ENCODE measurements at regions not wholly inside any gene's neighbourhood (a gene's known extent, or its start where the extent isn't known, plus 50 kb on each side); places are given as distances from the start of the nearest gene placed in this dataset.

DNA sequence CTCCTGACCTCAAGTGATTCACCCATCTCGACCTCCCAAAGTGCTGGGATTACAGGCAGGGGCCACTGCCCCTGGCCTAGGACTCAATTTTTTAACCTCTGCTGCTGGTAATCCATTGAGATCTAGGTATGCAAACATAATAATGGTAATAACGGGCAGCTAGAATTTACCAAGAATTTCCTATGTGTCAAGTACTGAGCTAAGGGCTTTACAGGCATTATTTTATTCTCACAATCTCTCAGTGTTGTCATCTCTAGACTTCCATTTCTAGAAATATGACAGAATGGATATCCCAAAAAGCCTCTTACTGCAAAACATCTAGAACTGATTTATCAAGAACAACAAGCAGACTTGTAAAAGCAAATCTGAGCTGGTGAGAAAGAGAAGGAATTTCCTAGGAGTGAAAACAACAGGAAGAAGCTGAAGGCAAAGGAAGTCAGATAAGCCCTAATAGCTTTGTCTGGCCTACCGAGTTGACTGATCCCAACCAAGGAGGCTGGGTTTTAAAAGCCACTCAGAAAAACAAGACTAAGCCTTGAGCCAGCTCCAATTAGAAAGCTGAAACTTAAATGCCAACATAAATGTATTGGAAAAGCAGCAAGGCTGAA lies 70.6 kb downstream of the CCDC71L start:
- Histone ChIP-seq H3K27me3 (no peaks in the 10 kb centered on the region), H3K36me3 (ENCODE audit: low read depth, missing control alignments) (no peaks in the 10 kb centered on the region), H3K27ac (no peak overlapping the region), H3K4me1 (no peaks in the 10 kb centered on the region), H3K4me3 (no peak overlapping the region), H3K9me3 (no peaks in the 10 kb centered on the region)
- intact Hi-C loops (cut with DNase I; ENCODE audit: low total_unique reads), result no loop called here
- WGBS, 2 donors, result 53 to 71% methylated on average over 3 of the region's 3 CpGs
- no peak for DNase-seq
- no peak for TF ChIP-seq CTCF (IDR thresholded peaks at IDR 0.05)
- TF ChIP-seq POLR2A (IDR thresholded peaks at IDR 0.05), result no peak

DNA sequence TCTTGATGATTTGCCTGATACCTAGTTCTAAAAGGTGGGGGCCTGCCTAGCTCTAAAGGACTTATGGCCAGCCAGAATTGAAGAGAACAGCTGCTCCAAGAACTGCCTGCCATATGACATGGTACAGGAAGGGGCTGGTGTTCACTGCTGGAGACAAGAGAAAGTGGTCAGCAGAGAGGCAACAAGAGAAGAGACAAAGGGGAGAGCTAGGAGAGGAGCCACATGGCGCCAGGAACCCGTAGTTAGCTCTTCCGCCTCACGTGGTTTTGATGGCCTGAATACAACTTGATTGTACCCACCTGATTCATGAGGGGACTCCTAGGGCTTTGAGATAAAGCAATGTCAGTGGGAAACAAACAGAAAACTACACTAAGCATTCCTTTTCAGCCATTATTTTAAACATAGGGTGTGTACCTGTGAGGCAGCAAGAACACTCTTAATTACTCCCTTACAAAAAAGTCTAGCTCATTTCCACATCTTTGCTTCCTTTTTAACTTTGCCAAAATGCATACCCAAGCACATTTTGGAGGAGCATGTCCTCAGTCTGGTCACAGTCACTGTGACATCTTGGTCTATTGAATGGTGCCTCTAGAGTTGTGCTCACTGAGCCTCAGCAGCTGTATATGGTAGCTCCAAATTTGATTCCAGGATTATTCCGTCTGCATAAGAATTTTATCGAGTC lies 71.6 kb downstream of the CCDC71L start:
- no peaks in the 10 kb centered on the region for H3K4me1 ChIP-seq
- WGBS, 2 donors, result 79 to 93% methylated on average over 6 of the region's 6 CpGs
- no peaks in the 10 kb centered on the region for H3K9me3 ChIP-seq
- DNase-seq, result no peak
- no peaks in the 10 kb centered on the region for H3K27me3 ChIP-seq
- no peak overlapping the region for H3K4me3 ChIP-seq
- H3K36me3 ChIP-seq (ENCODE audit: low read depth, missing control alignments), result no peaks in the 10 kb centered on the region
- TF ChIP-seq CTCF (IDR thresholded peaks at IDR 0.05) (no peak), POLR2A (IDR thresholded peaks at IDR 0.05) (no peak)
- no peak overlapping the region for H3K27ac ChIP-seq
- intact Hi-C loops (cut with DNase I; ENCODE audit: low total_unique reads), result no loop called here

DNA sequence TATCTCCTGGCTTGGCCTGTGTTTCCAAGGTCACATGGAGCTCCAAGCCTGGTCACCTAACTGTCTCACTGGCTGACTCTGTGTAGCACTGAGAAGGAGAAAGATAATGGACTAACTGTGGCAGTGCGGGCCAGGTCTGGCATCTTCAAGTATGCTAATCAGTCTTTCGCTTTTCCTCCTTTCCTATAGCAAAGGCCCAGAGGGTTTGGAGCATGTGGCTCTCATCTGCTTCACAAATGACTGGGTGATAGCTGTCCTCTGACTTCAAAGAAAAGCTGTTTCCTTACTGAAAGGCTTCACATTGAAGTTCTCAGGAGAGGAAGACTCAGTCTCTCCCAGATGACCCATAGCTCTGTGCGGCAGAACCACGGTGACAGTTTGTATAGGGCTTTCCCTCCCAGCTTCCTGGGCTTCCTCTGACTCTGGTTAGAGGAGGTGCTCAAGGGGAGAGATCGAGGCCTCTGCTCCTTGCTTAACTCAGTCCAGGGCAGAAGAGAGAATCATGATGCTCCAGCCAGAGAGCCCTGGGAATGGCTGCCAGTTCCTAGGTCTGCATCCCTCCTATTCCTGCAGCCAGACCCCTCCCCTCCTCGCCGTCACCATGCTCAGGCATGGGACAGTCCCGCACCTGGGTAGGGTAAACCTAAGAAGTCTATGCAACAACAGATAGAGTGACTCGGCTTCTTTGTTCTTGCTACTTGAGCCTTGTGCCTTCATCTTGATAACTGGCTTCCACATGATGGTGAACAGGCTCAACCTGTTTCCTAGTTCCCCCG lies 72.3 kb downstream of the CCDC71L start:
- Histone ChIP-seq H3K4me1 (no peaks in the 10 kb centered on the region), H3K27me3 (no peaks in the 10 kb centered on the region), H3K4me3 (no peak overlapping the region), H3K9me3 (no peaks in the 10 kb centered on the region), H3K36me3 (ENCODE audit: low read depth, missing control alignments) (no peaks in the 10 kb centered on the region), H3K27ac (no peak overlapping the region)
- no peak for DNase-seq
- 94 to 95% methylated on average over 10 of the region's 10 CpGs for WGBS, 2 donors
- TF ChIP-seq CTCF (IDR thresholded peaks at IDR 0.05), result no peak
- TF ChIP-seq POLR2A (IDR thresholded peaks at IDR 0.05), result no peak
- intact Hi-C loops (cut with DNase I; ENCODE audit: low total_unique reads), result no loop called here

DNA sequence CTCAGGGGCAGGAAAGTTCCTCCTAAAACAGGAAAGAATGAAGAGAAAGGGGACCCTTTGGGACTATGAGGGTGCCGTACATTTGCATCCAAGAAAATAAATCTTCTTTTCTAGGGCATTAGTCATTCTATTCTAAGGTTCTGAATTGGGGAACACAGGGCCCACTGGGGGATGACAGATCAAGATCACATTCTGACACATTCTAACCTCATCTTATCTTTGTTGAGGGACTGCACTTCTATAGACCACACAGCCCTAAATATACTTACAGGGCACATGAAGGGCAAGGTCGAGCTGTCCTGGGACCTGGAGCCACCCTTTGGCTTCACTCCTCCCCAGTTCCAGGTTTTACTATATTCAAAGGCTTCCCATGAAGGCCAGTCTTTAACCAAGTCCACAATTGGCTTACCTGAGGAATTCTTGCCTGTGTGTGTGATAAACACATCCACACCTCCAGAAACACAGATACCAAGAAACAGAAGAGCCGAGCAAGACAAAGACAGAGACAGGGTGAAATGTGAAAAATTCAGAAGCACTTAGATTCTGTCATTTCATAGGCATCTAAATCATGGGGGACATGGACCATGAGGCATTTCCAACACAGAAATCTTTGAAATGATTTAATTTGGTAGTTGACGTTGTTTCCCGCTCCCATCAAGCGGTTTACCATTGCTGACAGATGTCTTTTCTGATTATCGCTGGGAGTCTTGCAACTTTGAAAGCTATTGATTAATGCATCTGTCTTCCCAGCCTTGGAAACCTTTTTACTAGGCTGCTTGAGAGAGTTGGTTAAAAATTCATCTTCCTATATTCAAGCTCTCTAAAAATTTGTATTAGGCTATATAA lies 75.8 kb downstream of the CCDC71L start:
- no peak overlapping the region for H3K4me3 ChIP-seq
- no peak for DNase-seq
- H3K27ac ChIP-seq, result no peak overlapping the region
- no peaks in the 10 kb centered on the region for H3K27me3 ChIP-seq
- intact Hi-C loops (cut with DNase I; ENCODE audit: low total_unique reads), result no loop called here
- no peaks in the 10 kb centered on the region for H3K9me3 ChIP-seq
- no peaks in the 10 kb centered on the region for H3K36me3 ChIP-seq (ENCODE audit: low read depth, missing control alignments)
- H3K4me1 ChIP-seq, result no peaks in the 10 kb centered on the region
- WGBS, 2 donors, result 85 to 90% methylated on average over 7 of the region's 7 CpGs
- TF ChIP-seq CTCF (IDR thresholded peaks at IDR 0.05) (no peak), POLR2A (IDR thresholded peaks at IDR 0.05) (no peak)
